ENCODE measurements at regions not wholly inside any gene's neighbourhood (a gene's known extent, or its start where the extent isn't known, plus 50 kb on each side); places are given as distances from the start of the nearest gene placed in this dataset.

GRCh38 chr17:34141590-34141989, 113.5 kb upstream of the CCL2 start:
- Histone ChIP-seq H3K4me3 (ENCODE audit: control extremely low read depth in 1 of 5, extremely low read depth in 1 of 5, insufficient read depth in 1 of 5, low read depth in 2 of 5, low read length in 4 of 5) (no peak overlapping the region), H3K36me3 (replicated peaks in 1 of 2; ENCODE audit: control extremely low read depth in 1 of 2, control insufficient read depth in 1 of 2, extremely low read depth in 1 of 2, insufficient read depth in 2 of 2, low read length in 1 of 2) (no peaks in the 10 kb centered on the region), H4K20me1 (ENCODE audit: control insufficient read depth, insufficient read depth, low read length, poor library complexity, severe bottlenecking) (no peaks in the 10 kb centered on the region), H3K79me2 (ENCODE audit: control insufficient read depth, insufficient read depth, low read length) (no peaks in the 10 kb centered on the region), H3K4me1 (ENCODE audit: control insufficient read depth in 2 of 2, insufficient read depth in 2 of 2, low read length in 2 of 2) (no peaks in the 10 kb centered on the region), H2AFZ (ENCODE audit: insufficient read depth, low read depth, low read length, poor library complexity, severe bottlenecking) (no peak overlapping the region), H3K27me3 (replicated peaks in 1 of 4; ENCODE audit: control extremely low read depth in 1 of 4, control insufficient read depth in 3 of 4, insufficient read depth in 4 of 4, low read length in 3 of 4) (peaks cover 0 to 9% (median 1%) of the 10 kb centered on the region in 4 experiments), H3K27ac (ENCODE audit: low read length in 2 of 2) (no peak overlapping the region), H3K9ac (ENCODE audit: low read length) (no peak overlapping the region), H3K4me2 (replicated peaks; ENCODE audit: low read depth, low read length, poor library complexity, severe bottlenecking) (no peak overlapping the region), H3K9me3 (ENCODE audit: control extremely low read depth in 1 of 3, control insufficient read depth in 2 of 3, insufficient read depth in 1 of 3, low read length in 2 of 3) (no peaks in the 10 kb centered on the region)
- Mint-ChIP-seq H3K27ac (no peak overlapping the region), H3K27me3 (peaks cover 25% of the 10 kb centered on the region), H3K4me3 (no peak overlapping the region), H3K4me1 (no peaks in the 10 kb centered on the region), H3K9me3 (ENCODE audit: insufficient read depth) (no peaks in the 10 kb centered on the region)
- POLR2A ChIA-PET = no interaction called here
- ATAC-seq (ENCODE audit: low read depth) = no peak
- CTCF ChIA-PET = no interaction called here
- intact Hi-C loops (cut with micrococcal nuclease) = no loop called here
- DNase-seq = no peak
- 89% methylated on average over 2 of the region's 2 CpGs for WGBS (ENCODE audit: insufficient coverage)
- no peak for TF ChIP-seq CTCF (IDR thresholded peaks at IDR 0.05)
- no peak for TF ChIP-seq EZH2 (IDR thresholded peaks at IDR 0.05; ENCODE audit: borderline replicate concordance, insufficient read depth, low read depth, low read length, poor library complexity, severe bottlenecking)

DNA sequence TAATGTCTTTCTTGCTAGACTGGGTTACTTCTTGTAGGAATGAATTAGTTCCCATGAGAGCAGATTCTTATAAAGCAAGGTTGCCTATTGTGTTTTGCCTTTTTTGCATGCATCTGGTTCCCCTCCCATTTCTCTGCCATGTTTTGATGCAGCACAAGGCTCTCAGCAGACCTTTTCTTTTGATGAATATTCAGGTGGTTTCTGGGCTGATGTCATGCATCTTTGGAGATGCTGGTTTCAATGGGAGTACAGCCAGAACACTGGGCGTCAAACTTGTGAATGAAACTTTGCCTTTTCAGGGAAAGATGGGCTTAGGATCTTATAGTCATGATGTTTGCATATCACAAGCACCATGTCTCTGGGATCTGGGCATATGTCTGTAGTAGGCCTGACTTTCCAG, 111.7 kb upstream of the CCL2 start:
- Histone ChIP-seq H3K4me3 (ENCODE audit: control extremely low read depth in 1 of 5, extremely low read depth in 1 of 5, insufficient read depth in 1 of 5, low read depth in 2 of 5, low read length in 4 of 5) (no peak overlapping the region), H2AFZ (ENCODE audit: insufficient read depth, low read depth, low read length, poor library complexity, severe bottlenecking) (no peak overlapping the region), H3K27ac (ENCODE audit: low read length in 2 of 2) (no peak overlapping the region), H3K36me3 (replicated peaks in 1 of 2; ENCODE audit: control extremely low read depth in 1 of 2, control insufficient read depth in 1 of 2, extremely low read depth in 1 of 2, insufficient read depth in 2 of 2, low read length in 1 of 2) (no peaks in the 10 kb centered on the region), H3K4me1 (ENCODE audit: control insufficient read depth in 2 of 2, insufficient read depth in 2 of 2, low read length in 2 of 2) (no peaks in the 10 kb centered on the region), H3K4me2 (replicated peaks; ENCODE audit: low read depth, low read length, poor library complexity, severe bottlenecking) (no peak overlapping the region), H4K20me1 (ENCODE audit: control insufficient read depth, insufficient read depth, low read length, poor library complexity, severe bottlenecking) (no peaks in the 10 kb centered on the region), H3K9me3 (ENCODE audit: control extremely low read depth in 1 of 3, control insufficient read depth in 2 of 3, insufficient read depth in 1 of 3, low read length in 2 of 3) (no peaks in the 10 kb centered on the region), H3K27me3 (replicated peaks in 1 of 4; ENCODE audit: control extremely low read depth in 1 of 4, control insufficient read depth in 3 of 4, insufficient read depth in 4 of 4, low read length in 3 of 4) (peaks cover 0 to 3% (median 1%) of the 10 kb centered on the region in 4 experiments), H3K79me2 (ENCODE audit: control insufficient read depth, insufficient read depth, low read length) (no peaks in the 10 kb centered on the region), H3K9ac (ENCODE audit: low read length) (no peak overlapping the region)
- no peak overlapping the region for H3K4me3 Mint-ChIP-seq
- no peaks in the 10 kb centered on the region for H3K9me3 Mint-ChIP-seq (ENCODE audit: insufficient read depth)
- TF ChIP-seq CTCF (IDR thresholded peaks at IDR 0.05) = no peak
- TF ChIP-seq EZH2 (IDR thresholded peaks at IDR 0.05; ENCODE audit: borderline replicate concordance, insufficient read depth, low read depth, low read length, poor library complexity, severe bottlenecking) = no peak
- DNase-seq (no peak), ATAC-seq (ENCODE audit: low read depth) (no peak)
- H3K27me3 Mint-ChIP-seq = peaks cover 31% of the 10 kb centered on the region
- ChIA-PET POLR2A (no interaction called here), CTCF (interaction anchor here (1.8 kb wide), 1 partner anchor 28 kb away, joined by 4 read pairs; no protein-coding TSS in a partner anchor)
- no peaks in the 10 kb centered on the region for H3K4me1 Mint-ChIP-seq
- intact Hi-C loops (cut with micrococcal nuclease) = no loop called here
- WGBS (ENCODE audit: insufficient coverage) = 100% methylated on average over 1 of the region's 1 CpG
- H3K27ac Mint-ChIP-seq = no peak overlapping the region
